GM06990 (cell line): ENCODE measurements at regions not wholly inside any gene's neighbourhood (a gene's known extent, or its start where the extent isn't known, plus 50 kb on each side); places are given as distances from the start of the nearest gene placed in this dataset.
"Not testable (repeated sequence)": the region's sequence is repeated elsewhere in the genome, so short reads cannot be mapped to it uniquely, and the experiment has no call there.

Experiments used
- DNase-seq: peaks from one replicate; pipeline ENCODE4 v3.0.0-alpha.2; 2011; ENCODE audit not compliant: insufficient read length; ENCODE audit errors: extremely low read depth
- H3K27me3 ChIP-seq: replicated peaks from 2 replicates; pipeline ENCODE4 v1.6.0; 2011; ENCODE audit warnings: low read length; ENCODE audit not compliant: control insufficient read depth, insufficient read depth
- H3K36me3 ChIP-seq: 2 replicates; pipeline ENCODE4 v1.5.1; 2011; ENCODE audit warnings: low read length; ENCODE audit not compliant: control insufficient read depth, insufficient read depth
- H3K4me3 ChIP-seq: replicated peaks from 2 replicates; pipeline ENCODE4 v1.5.1; 2011; ENCODE audit warnings: low read depth, mild to moderate bottlenecking, control low read depth, low read length
- TF ChIP-seq, protein P1 (sequence below): IDR thresholded peaks from 2 replicates; pipeline ENCODE4 v1.5.1; 2011; ENCODE audit warnings: low read length, control low read depth, mild to moderate bottlenecking, inconsistent platforms; ENCODE audit not compliant: insufficient read depth, poor library complexity, severe bottlenecking

- Histone ChIP-seq H3K27me3 (no peaks in the 10 kb centered on the region), H3K36me3 (no peaks in the 10 kb centered on the region), H3K4me3 (no peak overlapping the region)
- TF ChIP-seq, protein P1, sequence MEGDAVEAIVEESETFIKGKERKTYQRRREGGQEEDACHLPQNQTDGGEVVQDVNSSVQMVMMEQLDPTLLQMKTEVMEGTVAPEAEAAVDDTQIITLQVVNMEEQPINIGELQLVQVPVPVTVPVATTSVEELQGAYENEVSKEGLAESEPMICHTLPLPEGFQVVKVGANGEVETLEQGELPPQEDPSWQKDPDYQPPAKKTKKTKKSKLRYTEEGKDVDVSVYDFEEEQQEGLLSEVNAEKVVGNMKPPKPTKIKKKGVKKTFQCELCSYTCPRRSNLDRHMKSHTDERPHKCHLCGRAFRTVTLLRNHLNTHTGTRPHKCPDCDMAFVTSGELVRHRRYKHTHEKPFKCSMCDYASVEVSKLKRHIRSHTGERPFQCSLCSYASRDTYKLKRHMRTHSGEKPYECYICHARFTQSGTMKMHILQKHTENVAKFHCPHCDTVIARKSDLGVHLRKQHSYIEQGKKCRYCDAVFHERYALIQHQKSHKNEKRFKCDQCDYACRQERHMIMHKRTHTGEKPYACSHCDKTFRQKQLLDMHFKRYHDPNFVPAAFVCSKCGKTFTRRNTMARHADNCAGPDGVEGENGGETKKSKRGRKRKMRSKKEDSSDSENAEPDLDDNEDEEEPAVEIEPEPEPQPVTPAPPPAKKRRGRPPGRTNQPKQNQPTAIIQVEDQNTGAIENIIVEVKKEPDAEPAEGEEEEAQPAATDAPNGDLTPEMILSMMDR: no peak
- no peak for DNase-seq
Measured at GRCh38 chr6:137933696-137934095, 66.6 kb downstream of the TNFAIP3 start.

DNA sequence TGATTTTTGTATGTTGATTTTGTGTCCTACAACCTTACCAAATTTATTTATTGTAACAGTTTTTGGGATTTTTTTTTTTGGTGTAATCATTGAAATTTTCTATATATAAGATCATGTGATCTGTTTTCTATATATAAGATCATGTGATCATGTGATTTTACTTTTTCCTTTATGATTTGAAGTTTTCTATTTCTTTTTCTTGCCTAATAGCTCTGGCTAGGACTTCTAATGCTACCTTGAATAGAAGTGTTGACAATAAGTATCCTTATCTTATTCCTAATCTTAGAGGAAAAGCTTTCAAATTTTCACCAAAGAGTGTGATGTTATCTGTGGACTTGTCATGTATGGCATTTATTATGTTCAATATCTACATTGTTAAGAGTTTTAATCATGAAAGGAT is 69.7 kb downstream of the TNFAIP3 start:
- no peak for DNase-seq
- H3K27me3 ChIP-seq: no peaks in the 10 kb centered on the region
- no peaks in the 10 kb centered on the region for H3K36me3 ChIP-seq
- TF ChIP-seq, protein P1: no peak
- H3K4me3 ChIP-seq: no peak overlapping the region

- H3K27me3 ChIP-seq: no peaks in the 10 kb centered on the region
- H3K36me3 ChIP-seq: no peaks in the 10 kb centered on the region
- TF ChIP-seq, protein P1: no peak
- no peak for DNase-seq
- no peak overlapping the region for H3K4me3 ChIP-seq
Measured at GRCh38 chr6:137937834-137938233, 70.8 kb downstream of the TNFAIP3 start.

DNA sequence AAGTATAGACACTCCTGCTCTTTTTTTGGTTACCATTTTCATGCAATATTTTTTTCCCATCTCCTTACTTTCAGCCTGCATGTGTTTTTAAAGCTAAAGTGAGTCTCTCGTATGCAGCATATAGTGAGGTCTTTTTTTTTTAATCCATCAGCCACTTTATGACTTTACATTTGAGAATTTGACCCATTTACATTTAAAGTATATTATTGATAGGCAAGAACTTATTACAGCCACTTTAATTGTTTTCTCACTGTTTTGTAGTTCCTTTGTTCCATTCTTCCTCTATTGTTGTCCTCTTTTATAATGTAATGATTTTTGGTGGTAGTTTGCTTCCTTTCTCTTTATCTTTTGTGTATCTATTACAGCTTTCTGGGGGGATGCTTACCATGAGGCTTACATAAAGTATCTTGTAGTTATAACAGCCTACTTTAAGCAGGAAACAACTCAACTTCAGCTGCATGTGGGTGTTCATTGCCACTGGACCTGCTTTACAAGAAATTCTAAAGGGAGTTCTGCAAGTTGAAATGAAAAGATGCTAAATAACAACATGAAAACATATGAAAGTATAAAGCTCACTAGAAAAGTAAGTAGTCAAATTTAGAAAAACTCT is 71.8 kb downstream of the TNFAIP3 start:
- TF ChIP-seq, protein P1: no peak
- no peaks in the 10 kb centered on the region for H3K27me3 ChIP-seq
- DNase-seq: no peak
- H3K36me3 ChIP-seq: no peaks in the 10 kb centered on the region
- H3K4me3 ChIP-seq: no peak overlapping the region

DNA sequence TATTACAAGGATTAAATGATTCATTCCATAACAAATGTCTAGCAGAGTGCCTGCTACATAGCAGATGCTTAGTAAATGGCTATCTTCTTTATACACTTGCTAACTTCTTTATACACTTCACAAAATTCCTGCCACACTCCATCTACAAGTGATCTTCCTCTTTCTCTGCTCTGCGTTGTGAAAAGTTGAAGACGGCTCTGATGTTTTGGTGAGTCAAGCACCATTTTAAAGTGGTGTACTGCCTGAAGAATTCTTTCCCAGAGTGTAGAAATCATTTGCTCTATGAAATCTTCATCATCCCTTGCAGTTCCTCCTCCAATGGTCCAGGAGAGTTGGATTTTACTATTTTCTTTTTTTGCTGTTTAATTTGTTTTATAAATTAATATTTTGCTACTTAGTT is 74.9 kb downstream of the TNFAIP3 start:
- Histone ChIP-seq H3K36me3 (no peaks in the 10 kb centered on the region), H3K4me3 (no peak overlapping the region), H3K27me3 (no peaks in the 10 kb centered on the region)
- no peak for DNase-seq
- TF ChIP-seq, protein P1: no peak

GRCh38 chr6:137942736-137943135 is 75.7 kb downstream of the TNFAIP3 start:
- Histone ChIP-seq H3K36me3 (no peaks in the 10 kb centered on the region), H3K27me3 (no peaks in the 10 kb centered on the region), H3K4me3 (no peak overlapping the region)
- DNase-seq: no peak
- TF ChIP-seq, protein P1: no peak

DNA sequence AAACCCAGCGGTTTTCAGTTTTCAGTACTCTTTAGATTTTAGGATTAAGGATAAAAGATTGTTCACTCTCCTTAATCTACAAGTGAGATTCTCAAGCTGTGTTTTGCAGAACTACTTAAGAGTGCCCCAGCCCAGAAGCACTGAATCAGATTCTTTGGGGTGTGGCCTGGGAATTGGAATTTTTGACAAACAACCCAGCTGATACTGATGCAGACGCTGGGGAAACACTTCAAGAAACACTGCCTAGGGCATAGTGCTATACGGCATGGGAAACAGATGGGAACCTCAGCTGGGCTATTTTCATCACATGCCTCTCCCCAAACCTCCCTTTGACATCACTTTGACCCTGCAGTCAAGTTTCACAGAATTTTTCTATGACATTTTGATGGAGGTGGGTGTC is 77.3 kb downstream of the TNFAIP3 start:
- not testable (repeated sequence) for DNase-seq, H3K27me3 ChIP-seq, H3K4me3 ChIP-seq, H3K36me3 ChIP-seq
